ENCODE measurements at regions not wholly inside any gene's neighbourhood (a gene's known extent, or its start where the extent isn't known, plus 50 kb on each side); places are given as distances from the start of the nearest gene placed in this dataset.
"Not testable (repeated sequence)": the region's sequence is repeated elsewhere in the genome, so short reads cannot be mapped to it uniquely, and the experiment has no call there.

GRCh38 chr14:98223710-98224109 is 1048.3 kb downstream of the BCL11B start:
- ATAC-seq (peak; percentile 91), DNase-seq (peak; percentile 74)
- H3K27me3 Mint-ChIP-seq (ENCODE audit: low read depth); H3K9me3 Mint-ChIP-seq (ENCODE audit: insufficient read depth): not testable (repeated sequence)
- Mint-ChIP-seq H3K4me3 (peak overlapping the region; percentile 36), H3K27ac (peak overlapping the region; percentile 88), H3K4me1 (ENCODE audit: low read depth) (peaks cover 57% of the 10 kb centered on the region), H3K36me3 (ENCODE audit: low read depth) (peaks cover 16% of the 10 kb centered on the region)
- CTCF ChIA-PET: interaction anchor here (0.8 to 2.5 kb wide), 6 partner anchors 12 to 85 kb away, joined by 3 to 6 read pairs (median 4); no protein-coding TSS in a partner anchor
- POLR2A ChIA-PET: interaction anchor here (0.7 kb wide), 1 partner anchor 59 kb away, joined by 3 read pairs; no protein-coding TSS in a partner anchor

- CTCF ChIA-PET: interaction anchor here (1.1 to 2.7 kb wide), 5 partner anchors 16 to 249 kb away, joined by 3 to 20 read pairs (median 3); no protein-coding TSS in a partner anchor
- Mint-ChIP-seq H3K4me1 (ENCODE audit: low read depth) (peaks cover 67% of the 10 kb centered on the region), H3K36me3 (ENCODE audit: low read depth) (peaks cover 16% of the 10 kb centered on the region), H3K4me3 (no peak overlapping the region), H3K9me3 (ENCODE audit: insufficient read depth) (peaks cover 5% of the 10 kb centered on the region), H3K27me3 (ENCODE audit: low read depth) (no peaks in the 10 kb centered on the region), H3K27ac (peak overlapping the region; percentile 54)
- no peak for DNase-seq
- no peak for ATAC-seq
- POLR2A ChIA-PET: interaction anchor here (1.3 to 1.8 kb wide), 2 partner anchors 9 to 58 kb away, joined by 3 to 4 read pairs; no protein-coding TSS in a partner anchor
These were observed 1045.6 kb downstream of the BCL11B start for GRCh38 chr14:98226411-98226810.

DNA sequence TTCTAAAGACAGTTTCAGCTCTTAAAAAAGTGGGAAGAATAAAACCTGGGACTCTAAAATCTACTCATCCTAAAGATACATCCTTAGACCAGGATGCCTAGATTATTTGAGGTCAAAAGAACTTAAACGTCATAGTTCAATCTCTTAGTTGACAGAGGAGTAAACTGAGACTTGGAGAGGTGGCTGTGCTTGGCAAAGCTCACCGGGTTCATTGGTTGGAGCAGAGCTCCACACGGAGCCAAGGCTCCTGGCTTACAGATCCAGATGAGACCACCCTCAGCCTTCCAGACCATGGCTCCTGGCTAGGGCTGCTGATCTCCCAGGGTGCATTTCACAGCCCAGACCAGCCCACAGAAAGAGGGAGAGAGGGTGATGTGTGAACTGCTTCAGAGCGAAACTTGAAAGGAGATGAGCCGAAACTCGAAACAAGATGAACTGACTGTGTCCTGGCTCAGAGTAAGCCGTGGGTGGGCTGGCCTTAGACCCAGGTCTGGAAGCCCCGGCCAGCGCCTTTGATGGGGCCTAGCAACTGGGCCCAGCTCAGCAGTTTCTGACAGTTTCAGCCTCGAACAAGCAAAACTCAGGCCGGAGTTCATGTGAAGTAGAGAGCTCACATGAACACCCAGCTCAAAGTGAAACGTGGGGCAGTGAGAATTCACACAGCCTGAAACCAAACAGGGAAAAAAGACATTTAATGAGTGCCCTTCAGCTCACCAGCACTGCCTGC is 1044.8 kb downstream of the BCL11B start:
- ATAC-seq (peak; percentile 52), DNase-seq (peak; percentile 41)
- Mint-ChIP-seq H3K36me3 (ENCODE audit: low read depth) (peaks cover 16% of the 10 kb centered on the region), H3K9me3 (ENCODE audit: insufficient read depth) (peaks cover 5% of the 10 kb centered on the region), H3K27ac (peak overlapping the region; percentile 76), H3K4me1 (ENCODE audit: low read depth) (peaks cover 67% of the 10 kb centered on the region), H3K4me3 (no peak overlapping the region), H3K27me3 (ENCODE audit: low read depth) (no peaks in the 10 kb centered on the region)
- ChIA-PET CTCF (interaction anchor here (0.6 to 2.7 kb wide), 11 partner anchors 11 to 250 kb away, joined by 3 to 20 read pairs (median 3); no protein-coding TSS in a partner anchor), POLR2A (interaction anchor here (1.1 to 1.8 kb wide), 4 partner anchors 9 to 249 kb away, joined by 3 to 5 read pairs (median 4); no protein-coding TSS in a partner anchor)

GRCh38 chr14:98227727-98228111 is 1044.3 kb downstream of the BCL11B start:
- Mint-ChIP-seq H3K9me3 (ENCODE audit: insufficient read depth) (peaks cover 5% of the 10 kb centered on the region), H3K4me1 (ENCODE audit: low read depth) (peaks cover 63% of the 10 kb centered on the region), H3K27me3 (ENCODE audit: low read depth) (no peaks in the 10 kb centered on the region), H3K27ac (peak overlapping the region; percentile 76), H3K4me3 (no peak overlapping the region), H3K36me3 (ENCODE audit: low read depth) (peaks cover 14% of the 10 kb centered on the region)
- DNase-seq (no peak), ATAC-seq (no peak)
- ChIA-PET POLR2A (interaction anchor here (1.1 to 1.8 kb wide), 4 partner anchors 8 to 250 kb away, joined by 3 to 5 read pairs (median 4); no protein-coding TSS in a partner anchor), CTCF (interaction anchor here (0.9 to 2.7 kb wide), 10 partner anchors 10 to 250 kb away, joined by 3 to 20 read pairs (median 3); no protein-coding TSS in a partner anchor)

- Mint-ChIP-seq H3K36me3 (ENCODE audit: low read depth) (peaks cover 12% of the 10 kb centered on the region), H3K27ac (peak overlapping the region; percentile 37), H3K4me1 (ENCODE audit: low read depth) (peaks cover 50% of the 10 kb centered on the region), H3K4me3 (no peak overlapping the region), H3K9me3 (ENCODE audit: insufficient read depth) (peaks cover 5% of the 10 kb centered on the region), H3K27me3 (ENCODE audit: low read depth) (no peaks in the 10 kb centered on the region)
- ChIA-PET POLR2A (interaction anchor here (1.6 kb wide), 1 partner anchor 40 kb away, joined by 8 read pairs; no protein-coding TSS in a partner anchor), CTCF (interaction anchor here (0.8 to 3.1 kb wide), 8 partner anchors 13 to 91 kb away, joined by 3 to 12 read pairs (median 3); no protein-coding TSS in a partner anchor)
- DNase-seq: no peak
- ATAC-seq: no peak
These were observed 1042.2 kb downstream of the BCL11B start for GRCh38 chr14:98229656-98230366.

DNA sequence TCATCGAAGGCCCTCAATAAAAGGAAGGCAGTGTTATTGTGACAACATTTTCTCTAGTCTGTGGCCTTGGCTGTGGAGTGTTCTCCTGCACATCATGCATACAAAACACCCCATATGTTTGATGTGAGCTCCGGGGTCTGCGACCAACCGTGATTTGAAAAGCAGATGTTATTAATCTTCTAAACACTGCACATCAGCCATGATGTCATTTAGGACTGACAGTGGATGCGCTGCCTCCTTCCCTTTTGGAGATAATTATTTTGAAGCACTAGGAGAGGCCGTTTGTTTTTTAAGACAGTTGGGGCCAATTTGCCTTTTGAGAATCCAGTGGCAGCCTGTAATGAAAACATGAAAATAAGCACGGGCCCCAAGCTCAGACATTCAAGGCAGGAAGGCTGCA is 1041.6 kb downstream of the BCL11B start:
- Mint-ChIP-seq H3K4me1 (ENCODE audit: low read depth) (peaks cover 44% of the 10 kb centered on the region), H3K27ac (no peak overlapping the region), H3K4me3 (no peak overlapping the region), H3K36me3 (ENCODE audit: low read depth) (peaks cover 8% of the 10 kb centered on the region), H3K9me3 (ENCODE audit: insufficient read depth) (peaks cover under 1% of the 10 kb centered on the region), H3K27me3 (ENCODE audit: low read depth) (no peaks in the 10 kb centered on the region)
- ChIA-PET CTCF (interaction anchor here (0.5 to 3.1 kb wide), 4 partner anchors 13 to 926 kb away, joined by 3 to 12 read pairs (median 4); no protein-coding TSS in a partner anchor), POLR2A (interaction anchor here (1.6 kb wide), 1 partner anchor 41 kb away, joined by 8 read pairs; no protein-coding TSS in a partner anchor)
- ATAC-seq (no peak), DNase-seq (no peak)

- no peak for ATAC-seq
- Mint-ChIP-seq H3K4me1 (ENCODE audit: low read depth) (peaks cover 38% of the 10 kb centered on the region), H3K9me3 (ENCODE audit: insufficient read depth) (no peaks in the 10 kb centered on the region), H3K27me3 (ENCODE audit: low read depth) (no peaks in the 10 kb centered on the region), H3K36me3 (ENCODE audit: low read depth) (peaks cover 4% of the 10 kb centered on the region), H3K27ac (no peak overlapping the region), H3K4me3 (no peak overlapping the region)
- POLR2A ChIA-PET: no interaction called here
- no peak for DNase-seq
- CTCF ChIA-PET: interaction anchor here (1.1 to 3.1 kb wide), 2 partner anchors 12 to 92 kb away, joined by 3 to 12 read pairs; no protein-coding TSS in a partner anchor
These were observed 1040.8 kb downstream of the BCL11B start for GRCh38 chr14:98231210-98231609.

DNA sequence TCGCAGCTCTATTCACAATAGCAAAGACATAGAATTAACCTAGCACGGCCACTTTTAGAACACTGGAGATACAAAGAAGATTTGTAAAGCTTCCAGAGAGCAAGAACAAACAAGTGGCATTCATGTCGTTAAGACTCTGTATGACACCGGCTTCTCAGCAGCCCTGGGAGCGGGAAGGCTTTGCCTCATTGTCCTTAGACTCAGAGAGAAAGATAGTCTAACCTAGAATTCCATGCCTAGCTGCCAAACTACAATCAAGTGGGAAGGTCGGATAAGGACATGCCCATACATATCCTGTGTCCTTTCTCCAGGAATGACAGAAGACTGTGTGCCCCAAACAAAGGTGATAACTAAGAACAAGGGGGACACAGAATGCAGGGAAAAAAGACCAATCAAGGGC is 1038.3 kb downstream of the BCL11B start:
- Mint-ChIP-seq H3K9me3 (ENCODE audit: insufficient read depth) (no peaks in the 10 kb centered on the region), H3K36me3 (ENCODE audit: low read depth) (no peaks in the 10 kb centered on the region), H3K27me3 (ENCODE audit: low read depth) (no peaks in the 10 kb centered on the region), H3K4me3 (no peak overlapping the region), H3K27ac (no peak overlapping the region), H3K4me1 (ENCODE audit: low read depth) (peaks cover 14% of the 10 kb centered on the region)
- CTCF ChIA-PET: interaction anchor here (1.0 kb wide), 1 partner anchor 11 kb away, joined by 3 read pairs; no protein-coding TSS in a partner anchor
- no peak for ATAC-seq
- POLR2A ChIA-PET: no interaction called here
- DNase-seq: no peak

DNA sequence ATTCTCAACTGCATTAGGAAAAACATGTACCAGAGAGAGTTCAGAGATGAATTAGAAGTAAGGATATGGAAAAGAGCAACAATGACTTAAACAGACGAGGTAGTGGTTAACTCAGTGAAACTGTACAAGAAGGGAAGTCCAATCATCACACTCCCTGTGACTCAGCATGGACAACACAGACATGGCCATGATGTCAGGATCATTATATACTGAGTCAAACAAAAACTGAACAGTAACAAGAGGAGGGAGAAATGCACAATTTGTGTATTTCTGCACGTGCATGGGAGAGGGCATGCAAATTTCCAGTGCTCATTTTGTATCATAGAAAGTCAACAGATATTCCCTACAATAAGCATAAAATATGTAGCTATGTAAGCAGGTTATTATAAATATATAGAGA is 1037.8 kb downstream of the BCL11B start:
- H3K9me3 Mint-ChIP-seq (ENCODE audit: insufficient read depth): no peaks in the 10 kb centered on the region
- H3K36me3 Mint-ChIP-seq (ENCODE audit: low read depth): no peaks in the 10 kb centered on the region
- no peak for ATAC-seq

GRCh38 chr14:98236314-98236713 is 1035.7 kb downstream of the BCL11B start:
- ChIA-PET CTCF (interaction anchor here (0.8 to 1.0 kb wide), 2 partner anchors 13 to 97 kb away, joined by 3 read pairs; no protein-coding TSS in a partner anchor), POLR2A (interaction anchor here (0.8 kb wide), 1 partner anchor 9 kb away, joined by 3 read pairs; no protein-coding TSS in a partner anchor)

More for the DNA sequence above, 1037.8 kb downstream of the BCL11B start:
- CTCF ChIA-PET: interaction anchor here (0.7 to 1.0 kb wide), 2 partner anchors 10 to 29 kb away, joined by 3 read pairs; no protein-coding TSS in a partner anchor
- POLR2A ChIA-PET: no interaction called here
- Mint-ChIP-seq H3K4me3 (no peak overlapping the region), H3K27me3 (ENCODE audit: low read depth) (no peaks in the 10 kb centered on the region), H3K27ac (no peak overlapping the region), H3K4me1 (ENCODE audit: low read depth) (peaks cover 13% of the 10 kb centered on the region)
- DNase-seq: no peak

DNA sequence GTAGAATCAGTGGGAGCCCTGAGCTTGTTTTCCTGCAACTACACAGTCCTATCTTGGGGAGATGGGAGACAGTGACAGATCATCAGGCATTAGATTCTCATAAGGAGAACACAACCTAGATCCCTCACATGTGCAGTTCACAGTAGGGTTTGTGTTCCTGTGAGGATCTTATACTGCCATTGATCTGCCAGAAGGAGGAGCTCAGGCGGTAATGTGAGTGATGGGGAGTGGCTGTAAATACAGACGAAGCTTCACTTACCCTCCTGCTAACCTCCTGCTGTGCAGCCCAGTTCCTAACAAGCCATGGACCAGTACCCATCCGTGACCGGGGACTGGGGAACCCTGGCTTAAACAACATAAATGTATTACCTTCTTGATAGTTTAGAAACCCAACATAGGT is 1034.1 kb downstream of the BCL11B start:
- CTCF ChIA-PET: interaction anchor here (0.8 to 1.1 kb wide), 2 partner anchors 9 to 11 kb away, joined by 3 read pairs; no protein-coding TSS in a partner anchor
- no peak for ATAC-seq

More at GRCh38 chr14:98236314-98236713, 1035.7 kb downstream of the BCL11B start:
- Mint-ChIP-seq H3K36me3 (ENCODE audit: low read depth) (no peaks in the 10 kb centered on the region), H3K4me1 (ENCODE audit: low read depth) (peaks cover 4% of the 10 kb centered on the region), H3K4me3 (no peak overlapping the region), H3K27ac (no peak overlapping the region), H3K9me3 (ENCODE audit: insufficient read depth) (no peaks in the 10 kb centered on the region), H3K27me3 (ENCODE audit: low read depth) (no peaks in the 10 kb centered on the region)
- DNase-seq: no peak
- ATAC-seq: no peak

More for the DNA sequence above, 1034.1 kb downstream of the BCL11B start:
- Mint-ChIP-seq H3K27ac (no peak overlapping the region), H3K9me3 (ENCODE audit: insufficient read depth) (no peaks in the 10 kb centered on the region), H3K27me3 (ENCODE audit: low read depth) (no peaks in the 10 kb centered on the region), H3K36me3 (ENCODE audit: low read depth) (no peaks in the 10 kb centered on the region), H3K4me1 (ENCODE audit: low read depth) (peaks cover 4% of the 10 kb centered on the region), H3K4me3 (no peak overlapping the region)
- POLR2A ChIA-PET: no interaction called here
- no peak for DNase-seq

Data from activated CD8-positive, alpha-beta T cell treated with anti-CD3 and anti-CD28 coated beads, Interleukin-2, amount 10 ng/mL, durations not matched to agents 7 days and 5 days (primary cell).